DOHH2 (cell line): ENCODE measurements at regions not wholly inside any gene's neighbourhood (a gene's known extent, or its start where the extent isn't known, plus 50 kb on each side); places are given as distances from the start of the nearest gene placed in this dataset.

Experiments used
- EZH2phosphoT487 ChIP-seq: fragments of 200-600 bp; sonication (generic); IDR thresholded peaks from 2 replicates; pipeline ENCODE4 v1.6.1; 2017; ENCODE audit warnings: borderline replicate concordance, mild to moderate bottlenecking, antibody characterized with exemption, low read length, moderate library complexity, mixed read lengths
- TF ChIP-seq, protein P1 (sequence below): fragments of 200-600 bp; sonication (generic); IDR thresholded peaks from one replicate; pipeline ENCODE4 v1.5.1; 2014; ENCODE audit warnings: antibody characterized with exemption, mild to moderate bottlenecking, low read depth, low read length; ENCODE audit not compliant: poor library complexity, severe bottlenecking

DNA sequence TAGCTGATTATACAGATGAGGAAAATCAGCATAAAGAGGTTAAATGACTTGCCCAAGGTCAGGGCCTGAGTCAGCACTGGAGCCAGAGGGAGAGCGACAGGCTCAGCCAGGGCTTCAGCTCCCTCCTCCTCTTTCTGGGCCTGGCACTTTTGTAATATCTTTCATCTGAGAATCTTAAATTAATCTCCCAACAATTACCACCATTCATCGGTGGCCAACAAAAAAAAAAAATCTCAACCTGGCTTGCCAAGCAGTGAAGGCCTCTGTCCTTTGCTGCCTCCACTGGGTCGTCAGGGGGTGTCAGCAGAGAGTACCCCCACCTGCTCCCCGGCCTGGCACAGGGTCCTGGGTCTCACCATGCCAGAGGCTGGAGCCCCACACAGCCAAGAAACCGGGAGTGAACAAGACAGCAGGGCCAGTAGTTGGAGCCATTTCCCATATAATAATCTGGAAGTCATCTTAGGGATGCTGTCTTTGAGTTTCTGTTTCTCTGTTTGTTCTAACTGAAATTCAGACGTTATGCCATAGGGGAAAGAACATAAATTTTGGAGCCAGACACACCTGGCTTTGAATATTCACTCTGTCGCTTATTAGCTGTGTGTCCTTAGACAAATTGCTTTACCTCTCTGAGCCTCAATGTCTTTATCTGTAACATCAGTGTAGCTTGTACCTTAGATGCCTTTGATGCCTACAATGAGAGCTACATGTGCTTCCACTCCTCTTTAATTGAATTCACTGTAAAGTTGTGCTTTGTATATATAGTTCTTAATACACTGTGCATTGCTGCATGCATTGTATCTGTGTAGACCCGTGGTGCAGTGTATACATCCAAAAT is 299.9 kb upstream of the MSX2 start:
- TF ChIP-seq, protein P1, sequence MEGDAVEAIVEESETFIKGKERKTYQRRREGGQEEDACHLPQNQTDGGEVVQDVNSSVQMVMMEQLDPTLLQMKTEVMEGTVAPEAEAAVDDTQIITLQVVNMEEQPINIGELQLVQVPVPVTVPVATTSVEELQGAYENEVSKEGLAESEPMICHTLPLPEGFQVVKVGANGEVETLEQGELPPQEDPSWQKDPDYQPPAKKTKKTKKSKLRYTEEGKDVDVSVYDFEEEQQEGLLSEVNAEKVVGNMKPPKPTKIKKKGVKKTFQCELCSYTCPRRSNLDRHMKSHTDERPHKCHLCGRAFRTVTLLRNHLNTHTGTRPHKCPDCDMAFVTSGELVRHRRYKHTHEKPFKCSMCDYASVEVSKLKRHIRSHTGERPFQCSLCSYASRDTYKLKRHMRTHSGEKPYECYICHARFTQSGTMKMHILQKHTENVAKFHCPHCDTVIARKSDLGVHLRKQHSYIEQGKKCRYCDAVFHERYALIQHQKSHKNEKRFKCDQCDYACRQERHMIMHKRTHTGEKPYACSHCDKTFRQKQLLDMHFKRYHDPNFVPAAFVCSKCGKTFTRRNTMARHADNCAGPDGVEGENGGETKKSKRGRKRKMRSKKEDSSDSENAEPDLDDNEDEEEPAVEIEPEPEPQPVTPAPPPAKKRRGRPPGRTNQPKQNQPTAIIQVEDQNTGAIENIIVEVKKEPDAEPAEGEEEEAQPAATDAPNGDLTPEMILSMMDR: no peak
- no peak for TF ChIP-seq EZH2phosphoT487
